GM18511 (cell line): ENCODE measurements at regions not wholly inside any gene's neighbourhood (a gene's known extent, or its start where the extent isn't known, plus 50 kb on each side); places are given as distances from the start of the nearest gene placed in this dataset.

Experiments used
- ATAC-seq: cut with Tn5 transposase; IDR thresholded peaks from one replicate; pipeline ENCODE4 v1.9.1; 2021; ENCODE audit warnings: mild to moderate bottlenecking, moderate library complexity; ENCODE audit not compliant: unreplicated experiment

GRCh38 chr11:29373725-29374124 lies 643.1 kb downstream of the KCNA4 start:
- no peak for ATAC-seq

- ATAC-seq, result no peak
These were observed 648.7 kb downstream of the KCNA4 start for GRCh38 chr11:29368126-29368525.

GRCh38 chr11:29364006-29364405 lies 652.8 kb downstream of the KCNA4 start:
- no peak for ATAC-seq

GRCh38 chr11:29361369-29361768 lies 655.5 kb downstream of the KCNA4 start:
- ATAC-seq, result no peak

GRCh38 chr11:29353833-29354232 lies 663.0 kb downstream of the KCNA4 start:
- no peak for ATAC-seq

GRCh38 chr11:29352273-29352795 lies 664.5 kb downstream of the KCNA4 start:
- ATAC-seq, result no peak

GRCh38 chr11:29351301-29351873 lies 665.4 kb downstream of the KCNA4 start:
- ATAC-seq, result no peak

GRCh38 chr11:29343465-29344333 lies 673.1 kb downstream of the KCNA4 start:
- peak; percentile 98 for ATAC-seq

GRCh38 chr11:29336727-29337575 lies 679.9 kb downstream of the KCNA4 start:
- ATAC-seq, result no peak

GRCh38 chr11:29334776-29335130 lies 682.1 kb downstream of the KCNA4 start:
- ATAC-seq, result no peak

- peak; percentile 94 for ATAC-seq
These were observed 682.6 kb downstream of the KCNA4 start for GRCh38 chr11:29333993-29334775.

GRCh38 chr11:29331451-29332010 lies 685.3 kb downstream of the KCNA4 start:
- no peak for ATAC-seq

- ATAC-seq, result peak; percentile 45
These were observed 687.8 kb downstream of the KCNA4 start for GRCh38 chr11:29328961-29329441.

- no peak for ATAC-seq
These were observed 688.9 kb downstream of the KCNA4 start for GRCh38 chr11:29327891-29328290.

- no peak for ATAC-seq
These were observed 690.1 kb downstream of the KCNA4 start for GRCh38 chr11:29326757-29327156.

GRCh38 chr11:29324328-29324727 lies 692.5 kb downstream of the KCNA4 start:
- ATAC-seq, result no peak

GRCh38 chr11:29321293-29322132 lies 695.3 kb downstream of the KCNA4 start:
- no peak for ATAC-seq

- ATAC-seq, result no peak
These were observed 696.6 kb downstream of the KCNA4 start for GRCh38 chr11:29320196-29320595.

- ATAC-seq, result no peak
These were observed 697.6 kb downstream of the KCNA4 start for GRCh38 chr11:29319210-29319609.
